IMR-90 (cell line): ENCODE measurements at regions not wholly inside any gene's neighbourhood (a gene's known extent, or its start where the extent isn't known, plus 50 kb on each side); places are given as distances from the start of the nearest gene placed in this dataset.

Experiments used
- ATAC-seq: fragments of 200-7000 bp; cut with Tn5 transposase; 2 replicates; pipeline ENCODE4 v1.9.1; 2020; ENCODE audit warnings: low read depth, mild to moderate bottlenecking, moderate library complexity
- BruUV-seq: library from RNA; stranded (reverse); fragments of 400-500 nt; replicated peaks from 2 replicates; lab custom pipeline; 2021; lab: Mats Ljungman, UMichigan
- CTCF ChIA-PET: fragments of 300-600 bp; formaldehyde crosslinking; extraction: SDS; loops from one replicate; lab custom pipeline; 2021; ENCODE audit warnings: antibody characterized with exemption; lab: Yijun Ruan, JAX
- POLR2A ChIA-PET: fragments of 300-600 bp; sonication (Branson Sonifier 250); formaldehyde crosslinking; loops from one replicate; lab custom pipeline; 2022; ENCODE audit warnings: antibody characterized with exemption; ENCODE audit not compliant: unreplicated experiment; lab: Charles Lee
- DNase-seq: peaks from one replicate; pipeline ENCODE4 v3.0.0; 2013
- H2AFZ ChIP-seq: replicated peaks from 2 replicates; pipeline ENCODE3; 2013; ENCODE audit warnings: low read length, mild to moderate bottlenecking; ENCODE audit not compliant: poor library complexity
- H2AK5ac ChIP-seq: 2 replicates; pipeline ENCODE4 v1.6.1; 2013; ENCODE audit warnings: low read depth, low read length, inconsistent platforms
- H2AK9ac ChIP-seq: replicated peaks from 2 replicates; pipeline ENCODE3; 2013; ENCODE audit warnings: mild to moderate bottlenecking, low read depth, low read length, moderate library complexity; ENCODE audit not compliant: poor library complexity
- H2BK120ac ChIP-seq: 2 replicates; pipeline ENCODE4 v1.6.1; 2013; ENCODE audit warnings: low read depth, low read length, inconsistent platforms
- H2BK15ac ChIP-seq: 3 replicates; pipeline ENCODE4 v1.6.1; 2013; ENCODE audit warnings: low read depth, low read length, inconsistent platforms
- H2BK20ac ChIP-seq: 2 replicates; pipeline ENCODE4 v1.6.1; 2013; ENCODE audit warnings: low read depth, mild to moderate bottlenecking, inconsistent platforms, low read length, moderate library complexity
- H2BK5ac ChIP-seq: 2 replicates; pipeline ENCODE4 v1.6.1; 2013; ENCODE audit warnings: mild to moderate bottlenecking, low read depth, low read length, inconsistent platforms; ENCODE audit not compliant: poor library complexity, severe bottlenecking
- H3K14ac ChIP-seq: replicated peaks from 2 replicates; pipeline ENCODE4 v1.6.1; 2013; ENCODE audit warnings: low read depth, low read length, inconsistent platforms
- H3K18ac ChIP-seq: 2 replicates; pipeline ENCODE4 v1.6.1; 2013; ENCODE audit warnings: low read depth, low read length, control low read depth
- H3K23ac ChIP-seq: 2 replicates; pipeline ENCODE4 v1.6.1; 2013; ENCODE audit warnings: low read depth, low read length, inconsistent platforms
- H3K27ac ChIP-seq: 2 replicates; pipeline ENCODE4 v1.5.1; 2013; ENCODE audit warnings: mild to moderate bottlenecking, control low read depth, low read length; ENCODE audit not compliant: insufficient read depth
- H3K27me3 ChIP-seq: 2 replicates; pipeline ENCODE4 v1.6.1; 2013; ENCODE audit warnings: low read length; ENCODE audit not compliant: control insufficient read depth, insufficient read depth
- H3K36me3 ChIP-seq: 2 replicates; pipeline ENCODE4 v1.6.1; 2013; ENCODE audit warnings: low read length, mixed read lengths; ENCODE audit not compliant: control insufficient read depth, insufficient read depth
- H3K4ac ChIP-seq: 2 replicates; pipeline ENCODE4 v1.6.1; 2013; ENCODE audit warnings: low read depth, low read length, inconsistent platforms
- H3K4me1 ChIP-seq: 2 replicates; pipeline ENCODE4 v1.6.1; 2013; ENCODE audit warnings: low read length, mixed read lengths; ENCODE audit not compliant: control insufficient read depth, insufficient read depth
- H3K4me2 ChIP-seq: 2 replicates; pipeline ENCODE4 v1.6.1; 2013; ENCODE audit warnings: low read depth, mild to moderate bottlenecking, control low read depth, low read length, moderate library complexity
- H3K4me3 ChIP-seq: 2 replicates; pipeline ENCODE4 v1.5.1; 2013; ENCODE audit warnings: low read depth, mild to moderate bottlenecking, control low read depth, low read length, moderate library complexity; ENCODE audit not compliant: insufficient read depth
- H3K56ac ChIP-seq: 2 replicates; pipeline ENCODE4 v1.6.1; 2013; ENCODE audit warnings: low read length, inconsistent platforms; ENCODE audit not compliant: insufficient read depth; ENCODE audit errors: extremely low read depth
- H3K79me1 ChIP-seq, 2 experiments: 2 replicates each; pipeline ENCODE4 v1.6.1; 2013; ENCODE audit warnings: low read length in 2 of 2, inconsistent platforms in 1 of 2, low read depth in 1 of 2
- H3K9ac ChIP-seq: 2 replicates; pipeline ENCODE4 v1.6.1; 2013; ENCODE audit warnings: low read depth, low read length, control low read depth
- H3K9me1 ChIP-seq: 2 replicates; pipeline ENCODE4 v1.6.1; 2013; ENCODE audit warnings: low read length, inconsistent platforms; ENCODE audit not compliant: insufficient read depth
- H3K9me3 ChIP-seq: 2 replicates; pipeline ENCODE4 v1.6.1; 2013; ENCODE audit warnings: low read length; ENCODE audit not compliant: control insufficient read depth, insufficient read depth
- H4K20me1 ChIP-seq: 2 replicates; pipeline ENCODE4 v1.6.1; 2013; ENCODE audit warnings: low read length, inconsistent platforms; ENCODE audit not compliant: insufficient read depth
- H4K5ac ChIP-seq: 2 replicates; pipeline ENCODE4 v1.6.1; 2013; ENCODE audit warnings: mild to moderate bottlenecking, low read depth, low read length, control low read depth
- H4K8ac ChIP-seq, 2 experiments: 2 replicates each; pipeline ENCODE4 v1.6.1; 2013; ENCODE audit warnings: low read depth in 2 of 2, low read length in 2 of 2, control low read depth in 1 of 2, inconsistent platforms in 1 of 2
- H4K91ac ChIP-seq: 2 replicates; pipeline ENCODE4 v1.6.1; 2013; ENCODE audit warnings: low read depth, low read length, inconsistent platforms; ENCODE audit not compliant: insufficient read depth
- BHLHE40 ChIP-seq: fragments of 150-350 bp; IDR thresholded peaks from 2 replicates; pipeline ENCODE4 v1.6.1; 2016; ENCODE audit warnings: mild to moderate bottlenecking, low read depth, low read length
- CEBPB ChIP-seq: IDR thresholded peaks from 2 replicates; pipeline ENCODE4 v1.6.1; 2012; ENCODE audit warnings: low read depth, low read length, improper control_type of control experiment
- CHD1 ChIP-seq: IDR thresholded peaks from 2 replicates; pipeline ENCODE4 v1.6.1; 2012; ENCODE audit warnings: low read depth, low read length, improper control_type of control experiment
- FOS ChIP-seq: fragments of 150-350 bp; IDR thresholded peaks from 2 replicates; pipeline ENCODE4 v1.6.1; 2016; ENCODE audit warnings: low read depth, low read length
- MAFK ChIP-seq: IDR thresholded peaks from 2 replicates; pipeline ENCODE4 v1.6.1; 2012; ENCODE audit warnings: low read depth, low read length, improper control_type of control experiment
- MAZ ChIP-seq: IDR thresholded peaks from 2 replicates; pipeline ENCODE4 v1.6.1; 2012; ENCODE audit warnings: low read depth, mild to moderate bottlenecking, low read length, improper control_type of control experiment, moderate library complexity, borderline replicate concordance
- MXI1 ChIP-seq: IDR thresholded peaks from 2 replicates; pipeline ENCODE4 v1.6.1; 2012; ENCODE audit warnings: low read depth, mild to moderate bottlenecking, low read length, moderate library complexity, borderline replicate concordance
- NFE2L2 ChIP-seq: fragments of 150-350 bp; IDR thresholded peaks from 2 replicates; pipeline ENCODE4 v1.6.1; 2016; ENCODE audit warnings: low read depth, mild to moderate bottlenecking, low read length
- POLR2A ChIP-seq: IDR thresholded peaks from 2 replicates; pipeline ENCODE4 v1.6.1; 2012; ENCODE audit warnings: mild to moderate bottlenecking, low read depth, low read length
- RAD21 ChIP-seq: IDR thresholded peaks from 2 replicates; pipeline ENCODE4 v1.6.1; 2012; ENCODE audit warnings: low read length, improper control_type of control experiment
- RCOR1 ChIP-seq: IDR thresholded peaks from 2 replicates; pipeline ENCODE4 v1.6.1; 2012; ENCODE audit warnings: mild to moderate bottlenecking, low read length, improper control_type of control experiment; ENCODE audit not compliant: insufficient replicate concordance
- RFX5 ChIP-seq: IDR thresholded peaks from 2 replicates; pipeline ENCODE4 v1.8.0; 2012; ENCODE audit warnings: low read depth, mild to moderate bottlenecking, low read length, moderate library complexity
- SMC3 ChIP-seq: fragments of 150-350 bp; IDR thresholded peaks from 2 replicates; pipeline ENCODE4 v1.6.1; 2016; ENCODE audit warnings: low read depth, mild to moderate bottlenecking, antibody characterized with exemption, low read length, moderate library complexity
- USF2 ChIP-seq: fragments of 150-350 bp; IDR thresholded peaks from 2 replicates; pipeline ENCODE4 v1.6.1; 2017; ENCODE audit warnings: mild to moderate bottlenecking, antibody characterized with exemption, low read length, low read depth
- WGBS, 2 experiments: methylation state at CpG; one replicate each; pipeline versions ENCODE4 v1.1.5 to v1.1.7; 2013; ENCODE audit warnings: missing lambda C conversion rate in 2 of 2; ENCODE audit not compliant: insufficient read length in 1 of 2; ENCODE audit errors: extremely low coverage in 2 of 2; 5-methylcytosine and 5-hydroxymethylcytosine counted together
- dilution Hi-C: fragments of 300-500 bp; cut with HindIII; formaldehyde crosslinking; loops from one replicate; pipeline ENCODE4 v1.14.3; 2018; ENCODE audit warnings: low sequenced_read_pairs; ENCODE audit not compliant: unreplicated experiment
- in situ Hi-C: fragments of 300-500 bp; cut with MboI; formaldehyde crosslinking; loops from 3 replicates; pipeline ENCODE4 v1.14.3; 2019; ENCODE audit warnings: low sequenced_read_pairs, inconsistent platforms, mixed read lengths
- intact Hi-C: fragments of 100-400 bp; cut with micrococcal nuclease; formaldehyde crosslinking; loops from 2 replicates; pipeline ENCODE4 v1.10.0; 2022
- TF ChIP-seq, protein P1 (sequence below): conservative IDR thresholded peaks from 2 replicates; pipeline ENCODE4 v1.5.1; 2012; ENCODE audit warnings: mild to moderate bottlenecking, low read depth, low read length, improper control_type of control experiment
- TF ChIP-seq, protein P2 (sequence below): fragments of 150-350 bp; IDR thresholded peaks from 2 replicates; pipeline ENCODE4 v1.6.1; 2016; ENCODE audit warnings: low read depth, mild to moderate bottlenecking, low read length, moderate library complexity, borderline replicate concordance

GRCh38 chr13:24083141-24083540 is 77.4 kb upstream of the SPATA13 start:
- no peak overlapping the region for H2BK15ac ChIP-seq
- no peak overlapping the region for H3K4me3 ChIP-seq
- H3K36me3 ChIP-seq: no peaks in the 10 kb centered on the region
- no peak overlapping the region for H3K14ac ChIP-seq
- H3K4me2 ChIP-seq: no peak overlapping the region
- ChIA-PET POLR2A (no interaction called here), CTCF (interaction anchor here (0.7 kb wide), 1 partner anchor 63 kb away, joined by 4 read pairs; no protein-coding TSS in a partner anchor)
- H4K5ac ChIP-seq: no peak overlapping the region
- H2AK5ac ChIP-seq: no peak overlapping the region
- H2BK120ac ChIP-seq: no peak overlapping the region
- H4K20me1 ChIP-seq: no peaks in the 10 kb centered on the region
- H4K8ac ChIP-seq: no peak overlapping the region
- H3K18ac ChIP-seq: no peak overlapping the region
- no peak overlapping the region for H2BK20ac ChIP-seq
- H3K9me3 ChIP-seq: no peaks in the 10 kb centered on the region
- intact Hi-C loops (no loop called here), dilution Hi-C loops (no loop called here), in situ Hi-C loops (no loop called here)
- H2AFZ ChIP-seq: no peak overlapping the region
- BruUV-seq: no TSS peak
- TF ChIP-seq, protein P1, sequence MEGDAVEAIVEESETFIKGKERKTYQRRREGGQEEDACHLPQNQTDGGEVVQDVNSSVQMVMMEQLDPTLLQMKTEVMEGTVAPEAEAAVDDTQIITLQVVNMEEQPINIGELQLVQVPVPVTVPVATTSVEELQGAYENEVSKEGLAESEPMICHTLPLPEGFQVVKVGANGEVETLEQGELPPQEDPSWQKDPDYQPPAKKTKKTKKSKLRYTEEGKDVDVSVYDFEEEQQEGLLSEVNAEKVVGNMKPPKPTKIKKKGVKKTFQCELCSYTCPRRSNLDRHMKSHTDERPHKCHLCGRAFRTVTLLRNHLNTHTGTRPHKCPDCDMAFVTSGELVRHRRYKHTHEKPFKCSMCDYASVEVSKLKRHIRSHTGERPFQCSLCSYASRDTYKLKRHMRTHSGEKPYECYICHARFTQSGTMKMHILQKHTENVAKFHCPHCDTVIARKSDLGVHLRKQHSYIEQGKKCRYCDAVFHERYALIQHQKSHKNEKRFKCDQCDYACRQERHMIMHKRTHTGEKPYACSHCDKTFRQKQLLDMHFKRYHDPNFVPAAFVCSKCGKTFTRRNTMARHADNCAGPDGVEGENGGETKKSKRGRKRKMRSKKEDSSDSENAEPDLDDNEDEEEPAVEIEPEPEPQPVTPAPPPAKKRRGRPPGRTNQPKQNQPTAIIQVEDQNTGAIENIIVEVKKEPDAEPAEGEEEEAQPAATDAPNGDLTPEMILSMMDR: no peak
- TF ChIP-seq MXI1 (no peak), USF2 (no peak), RFX5 (no peak), NFE2L2 (no peak), FOS (no peak), RAD21 (no peak), MAFK (no peak), BHLHE40 (no peak), RCOR1 (no peak), CHD1 (no peak), CEBPB (no peak), MAZ (no peak), SMC3 (no peak), POLR2A (no peak)
- TF ChIP-seq, protein P2, sequence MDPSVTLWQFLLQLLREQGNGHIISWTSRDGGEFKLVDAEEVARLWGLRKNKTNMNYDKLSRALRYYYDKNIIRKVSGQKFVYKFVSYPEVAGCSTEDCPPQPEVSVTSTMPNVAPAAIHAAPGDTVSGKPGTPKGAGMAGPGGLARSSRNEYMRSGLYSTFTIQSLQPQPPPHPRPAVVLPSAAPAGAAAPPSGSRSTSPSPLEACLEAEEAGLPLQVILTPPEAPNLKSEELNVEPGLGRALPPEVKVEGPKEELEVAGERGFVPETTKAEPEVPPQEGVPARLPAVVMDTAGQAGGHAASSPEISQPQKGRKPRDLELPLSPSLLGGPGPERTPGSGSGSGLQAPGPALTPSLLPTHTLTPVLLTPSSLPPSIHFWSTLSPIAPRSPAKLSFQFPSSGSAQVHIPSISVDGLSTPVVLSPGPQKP: no peak
- no peak for DNase-seq
- H2AK9ac ChIP-seq: no peak overlapping the region
- H3K9ac ChIP-seq: no peak overlapping the region
- H4K91ac ChIP-seq: no peak overlapping the region
- no peak for ATAC-seq
- 38% methylated on average over 3 of the region's 5 CpGs; no CpG with 5 or more reads in 1 of the 2 experiments for WGBS, 2 experiments
- no peak overlapping the region for H3K56ac ChIP-seq
- no peak overlapping the region for H3K27ac ChIP-seq
- H3K79me1 ChIP-seq: no peaks in the 10 kb centered on the region
- peaks cover 8% of the 10 kb centered on the region for H3K9me1 ChIP-seq
- H2BK5ac ChIP-seq: no peak overlapping the region
- no peaks in the 10 kb centered on the region; the same call in 1 of the 2 replicates for H3K27me3 ChIP-seq
- H3K4me1 ChIP-seq: no peaks in the 10 kb centered on the region; the same call in 1 of the 2 replicates
- H3K23ac ChIP-seq: no peak overlapping the region
- H3K4ac ChIP-seq: no peak overlapping the region
